GM08714 (cell line): ENCODE measurements at regions not wholly inside any gene's neighbourhood (a gene's known extent, or its start where the extent isn't known, plus 50 kb on each side); places are given as distances from the start of the nearest gene placed in this dataset.

Source experiments
- H3K4me3 ChIP-seq: fragments of 200-500 bp; sonication (Bioruptor generic); 2 replicates; pipeline ENCODE4 v1.5.1; 2014; ENCODE audit warnings: mild to moderate bottlenecking, low read length, inconsistent platforms
- ZNF274 ChIP-seq: IDR thresholded peaks from 2 replicates; pipeline ENCODE4 v1.6.1; 2012; ENCODE audit warnings: mild to moderate bottlenecking, low read depth, low read length

DNA sequence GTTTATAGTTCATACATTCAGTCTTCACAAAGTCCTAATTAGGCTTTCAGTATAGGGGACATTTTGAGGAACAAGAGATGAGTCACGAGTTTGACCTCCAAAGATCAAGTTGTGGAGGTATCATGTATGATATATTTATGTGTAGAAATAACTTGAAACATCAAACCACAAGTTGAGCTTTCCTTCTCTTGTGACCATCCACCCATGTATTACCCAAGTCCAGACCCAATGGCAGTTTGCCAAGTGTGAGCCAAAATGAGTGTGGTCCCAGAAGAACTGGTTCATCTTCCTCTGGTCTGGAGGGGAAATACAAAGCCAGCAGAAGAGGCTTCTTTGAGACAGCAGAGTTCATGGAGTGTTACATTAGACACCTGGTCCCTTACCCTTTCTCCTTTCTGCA, 104.9 kb downstream of the ATP23 start:
- no peak for TF ChIP-seq ZNF274
- no peak overlapping the region for H3K4me3 ChIP-seq

- H3K4me3 ChIP-seq: no peak overlapping the region
- no peak for TF ChIP-seq ZNF274
Observed at GRCh38 chr12:58051378-58051777, 110.0 kb downstream of the ATP23 start.

DNA sequence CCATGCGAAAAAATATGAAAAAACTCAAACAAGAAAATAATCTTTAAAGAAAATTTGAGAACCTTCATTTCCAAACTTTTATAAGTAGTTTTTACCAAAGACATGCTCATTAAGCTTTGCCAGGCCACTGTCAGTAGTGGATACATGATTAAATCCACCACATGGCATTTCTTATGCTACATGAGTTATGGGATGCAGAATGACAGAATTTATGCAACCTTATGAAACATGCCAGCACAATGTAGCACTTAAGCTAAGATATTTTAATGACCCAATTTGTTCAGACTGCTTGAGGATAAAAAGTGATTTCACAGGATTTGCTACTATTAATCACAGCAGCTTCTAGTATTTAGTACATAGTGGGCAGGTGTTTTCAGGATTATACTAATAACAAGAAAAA, 123.3 kb downstream of the ATP23 start:
- no peak for TF ChIP-seq ZNF274
- no peak overlapping the region for H3K4me3 ChIP-seq

GRCh38 chr12:58066296-58066695, 124.9 kb downstream of the ATP23 start:
- TF ChIP-seq ZNF274: no peak
- H3K4me3 ChIP-seq: no peak overlapping the region

DNA sequence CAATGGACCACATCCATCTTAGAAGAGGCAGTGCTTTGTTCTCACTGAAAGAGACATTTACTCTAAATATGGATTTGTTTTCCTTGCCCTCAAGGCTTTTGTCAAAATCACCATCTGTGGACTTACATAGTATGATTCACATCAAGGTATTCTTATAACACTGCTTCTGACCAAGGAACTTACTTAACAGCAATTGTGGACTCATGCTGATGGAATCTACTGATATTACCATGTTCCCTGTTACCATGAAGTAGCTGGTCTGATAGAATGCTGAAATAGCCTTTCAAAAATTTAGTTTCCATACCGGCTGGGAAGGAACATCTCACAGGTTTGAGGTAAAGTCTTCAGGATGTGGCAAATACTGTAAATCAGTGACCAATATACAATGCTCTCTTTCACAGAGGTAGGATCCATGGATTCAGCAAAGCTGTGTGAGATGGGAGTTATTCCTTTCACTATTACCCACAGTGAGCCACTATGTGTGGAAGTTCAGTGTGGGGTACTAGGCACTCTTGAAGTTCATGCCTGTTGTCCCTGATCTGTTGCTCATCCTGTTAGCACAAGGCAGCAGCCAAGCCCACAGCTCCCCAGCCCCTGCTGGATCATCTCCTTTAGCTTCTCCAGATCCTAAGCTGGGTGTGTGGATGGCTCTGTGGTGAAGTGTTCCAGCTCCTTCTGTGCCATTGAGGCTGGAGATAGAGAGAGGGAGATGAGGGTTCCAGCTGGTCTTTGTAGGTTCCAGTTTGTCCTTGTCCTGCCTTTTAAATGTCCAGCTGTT, 126.4 kb downstream of the ATP23 start:
- no peak overlapping the region for H3K4me3 ChIP-seq
- no peak for TF ChIP-seq ZNF274

DNA sequence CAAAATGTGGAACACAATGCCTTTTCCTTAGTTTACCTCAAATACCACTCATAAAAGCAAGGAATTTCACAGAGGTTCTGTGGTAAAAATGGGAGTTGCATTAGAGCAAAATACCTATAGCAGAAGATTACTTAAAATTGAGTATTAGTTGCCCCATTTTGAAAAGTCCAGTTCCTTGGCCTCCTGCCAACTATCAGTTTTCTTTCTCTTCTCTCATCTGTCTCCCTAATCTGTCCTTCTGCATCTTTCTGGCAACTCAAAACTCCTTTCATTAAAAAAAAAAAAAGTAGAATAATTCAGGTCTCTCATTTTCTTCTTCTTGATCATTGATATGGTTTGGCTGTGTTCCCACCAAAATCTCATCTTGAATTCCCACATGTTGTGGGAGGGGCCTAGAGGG, 127.3 kb downstream of the ATP23 start:
- TF ChIP-seq ZNF274: no peak
- no peak overlapping the region for H3K4me3 ChIP-seq

- no peak overlapping the region for H3K4me3 ChIP-seq
- no peak for TF ChIP-seq ZNF274
Observed at GRCh38 chr12:58069268-58069963, 128.0 kb downstream of the ATP23 start.

GRCh38 chr12:58071994-58072393, 130.6 kb downstream of the ATP23 start:
- no peak for TF ChIP-seq ZNF274
- H3K4me3 ChIP-seq: no peak overlapping the region

DNA sequence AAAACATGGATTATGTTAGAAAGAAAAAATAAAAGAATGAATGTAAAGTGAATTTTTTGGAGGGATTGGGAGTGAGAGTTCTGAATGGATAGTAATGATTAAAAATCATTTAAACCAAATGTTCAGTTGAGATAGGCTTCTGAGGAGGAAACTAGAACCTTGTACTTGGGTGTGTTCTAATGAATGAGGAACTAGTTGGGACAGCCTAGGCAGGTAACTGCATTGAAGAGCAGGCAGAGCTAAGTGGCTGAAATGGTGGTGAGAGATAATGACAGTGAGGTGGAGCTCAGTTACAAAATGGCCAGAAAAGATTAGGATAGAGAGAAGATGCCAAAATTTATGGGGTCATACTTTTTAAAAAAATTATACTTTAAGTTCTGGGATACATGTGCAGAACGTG, 132.9 kb downstream of the ATP23 start:
- H3K4me3 ChIP-seq: no peak overlapping the region
- no peak for TF ChIP-seq ZNF274

GRCh38 chr12:58079806-58080205, 138.4 kb downstream of the ATP23 start:
- H3K4me3 ChIP-seq: no peak overlapping the region
- TF ChIP-seq ZNF274: no peak

DNA sequence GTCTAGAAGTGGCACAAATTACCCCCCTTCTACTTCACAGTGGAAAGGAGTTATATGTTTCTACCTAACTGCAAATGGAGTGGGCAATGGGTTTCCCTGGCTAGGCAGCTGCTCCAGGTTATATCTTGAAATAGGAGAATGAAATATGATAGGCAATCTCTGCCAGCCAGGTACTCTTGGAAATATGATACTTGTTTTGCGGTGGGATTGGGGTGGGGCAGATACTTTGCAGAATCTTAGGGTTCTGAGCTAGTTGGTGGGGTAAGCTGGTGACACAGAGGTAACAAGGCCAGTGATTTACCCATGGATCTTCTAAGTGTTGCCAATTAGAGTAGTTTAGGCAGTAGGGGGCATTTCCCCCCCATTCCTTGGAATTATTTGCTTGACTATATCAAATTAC, 140.1 kb downstream of the ATP23 start:
- no peak overlapping the region for H3K4me3 ChIP-seq
- no peak for TF ChIP-seq ZNF274

DNA sequence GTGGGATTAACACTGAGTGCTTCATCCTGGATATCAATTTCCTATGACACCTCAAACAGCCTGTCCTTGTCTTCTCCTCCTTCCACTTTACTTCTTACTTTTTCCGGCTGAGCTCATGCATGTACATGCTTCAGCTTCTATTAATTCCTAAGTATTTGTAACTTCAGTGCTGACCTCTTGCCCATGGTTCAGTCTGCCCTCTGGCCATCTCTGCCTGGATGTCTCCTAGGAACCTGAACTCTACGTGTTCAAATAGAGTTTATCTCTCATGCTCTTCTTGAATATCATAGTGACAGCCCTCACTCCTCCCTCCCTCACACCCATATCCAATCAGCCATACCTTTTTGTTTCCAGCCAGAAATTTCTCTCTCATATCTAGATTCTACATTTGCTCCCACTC, 141.6 kb downstream of the ATP23 start:
- H3K4me3 ChIP-seq: no peak overlapping the region
- no peak for TF ChIP-seq ZNF274

GRCh38 chr12:58086006-58086405, 144.6 kb downstream of the ATP23 start:
- H3K4me3 ChIP-seq: no peak overlapping the region
- TF ChIP-seq ZNF274: no peak

- H3K4me3 ChIP-seq: no peak overlapping the region
- TF ChIP-seq ZNF274: no peak
Observed at GRCh38 chr12:58086930-58087329, 145.6 kb downstream of the ATP23 start.

GRCh38 chr12:58087423-58088127, 146.2 kb downstream of the ATP23 start:
- no peak for TF ChIP-seq ZNF274
- H3K4me3 ChIP-seq: no peak overlapping the region
